ENCODE measurements at regions not wholly inside any gene's neighbourhood (a gene's known extent, or its start where the extent isn't known, plus 50 kb on each side); places are given as distances from the start of the nearest gene placed in this dataset. TPM values are rescaled to one million over a fixed set of nuclear protein-coding genes. Genes with fewer than 3 reads are reported as not detected.

- TF ChIP-seq EP300 (IDR thresholded peaks at IDR 0.05; ENCODE audit: borderline replicate concordance in 1 of 2, low read depth in 2 of 2, low read length in 2 of 2), result no peak
- TF ChIP-seq POLR2AphosphoS5 (IDR thresholded peaks at IDR 0.05; ENCODE audit: low read depth, low read length), result no peak
- TF ChIP-seq SIRT6 (IDR thresholded peaks at IDR 0.05; ENCODE audit: low read length), result no peak
- TF ChIP-seq HDAC2 (IDR thresholded peaks at IDR 0.05; ENCODE audit: borderline replicate concordance in 1 of 2, low read depth in 2 of 2, low read length in 2 of 2), result no peak
- TF ChIP-seq RFX5 (IDR thresholded peaks at IDR 0.05; ENCODE audit: borderline replicate concordance, low read depth, low read length), result no peak
- TF ChIP-seq BACH1 (IDR thresholded peaks at IDR 0.05; ENCODE audit: low read length), result no peak
Measured at GRCh38 chr15:93138681-93139250, 49.8 kb upstream of the RGMA start (continued).

Small RNA genes lying in the stretch of these regions (small RNA-seq; reads per million reads assigned to genes)
- gene AC103996.1 (ENCODE audit: insufficient read depth) (not detected), gene AC112693.2 (ENCODE audit: insufficient read depth) (not detected)

Data from H1 (cell line).